ENCODE measurements at regions not wholly inside any gene's neighbourhood (a gene's known extent, or its start where the extent isn't known, plus 50 kb on each side); places are given as distances from the start of the nearest gene placed in this dataset.

DNA sequence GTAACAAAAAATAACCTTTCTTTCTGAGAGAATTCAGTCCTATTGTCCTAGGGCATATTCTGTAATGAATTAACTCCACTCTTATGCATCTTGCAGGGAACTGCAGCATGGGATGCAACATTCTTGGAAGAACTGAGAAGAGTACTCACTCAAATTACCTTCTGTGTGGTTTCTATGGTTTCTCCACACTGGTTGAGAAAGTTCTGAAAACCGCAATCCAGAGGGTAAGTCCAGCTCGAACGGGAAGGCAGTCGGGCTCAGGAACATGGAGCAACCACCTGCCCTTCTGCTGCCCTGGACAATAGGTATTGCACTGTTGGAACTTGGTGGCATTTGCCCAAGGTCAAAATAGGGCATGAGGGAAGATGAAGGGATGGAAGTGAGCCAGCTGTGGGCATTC, 59.6 kb upstream of the CDK13 start:
- no peak for ATAC-seq

DNA sequence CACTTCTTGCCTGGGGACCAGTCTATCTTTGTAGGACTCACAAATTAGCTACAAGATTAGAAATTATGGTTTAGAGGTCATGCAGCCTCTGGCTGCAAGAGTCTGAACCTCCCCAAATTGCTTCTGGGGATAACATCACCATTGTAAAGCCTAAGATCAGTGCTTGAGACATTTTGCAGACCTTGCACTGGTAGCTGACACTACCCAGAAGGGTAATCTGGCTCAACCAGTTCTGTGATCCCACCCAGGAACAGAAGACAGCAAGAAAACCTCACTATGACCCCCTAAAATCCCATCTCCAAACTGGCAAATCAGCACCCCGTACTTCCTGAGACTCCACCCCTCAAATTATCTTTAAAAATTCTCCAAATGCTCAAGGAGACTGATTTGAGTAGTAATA, 58.2 kb upstream of the CDK13 start:
- no peak for ATAC-seq

DNA sequence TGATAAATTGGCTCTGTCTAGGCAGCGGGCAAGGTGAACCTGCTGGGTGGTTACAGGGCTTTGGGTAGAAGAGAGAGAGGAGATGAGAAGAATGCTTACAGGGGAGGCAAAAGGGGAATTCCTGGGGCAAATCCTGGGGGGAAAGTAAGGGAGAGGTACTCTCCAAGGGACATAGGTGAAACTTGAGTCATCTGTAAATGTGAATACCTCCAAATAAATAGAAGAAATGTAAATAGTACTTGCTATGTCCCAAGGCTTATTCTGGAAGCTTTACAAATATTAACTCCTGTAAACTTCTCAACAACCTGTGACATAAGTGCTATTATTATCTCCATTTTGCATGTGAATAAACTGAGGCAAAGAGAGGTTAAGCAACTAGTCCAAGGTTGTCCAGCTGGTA, 57.7 kb upstream of the CDK13 start:
- ATAC-seq: no peak

DNA sequence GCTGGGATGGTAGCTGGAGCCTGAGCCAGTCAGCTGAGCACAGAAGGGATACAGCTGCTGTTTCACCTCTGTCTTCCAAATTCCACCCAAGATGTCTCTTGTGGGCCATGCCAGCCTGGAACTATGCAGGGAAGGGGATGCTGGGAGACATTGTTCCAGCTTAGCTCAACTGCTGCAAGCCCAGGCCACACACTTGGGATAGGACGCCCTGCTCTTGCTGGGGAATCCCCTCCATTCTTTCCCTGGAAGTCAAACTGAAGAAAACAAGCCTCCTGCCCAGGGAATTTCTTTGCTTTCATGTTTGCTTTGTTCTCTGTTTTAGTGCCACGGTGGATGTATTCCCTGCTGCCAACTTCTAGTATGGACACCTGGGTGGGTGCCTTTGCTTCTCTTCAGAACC, 55.2 kb upstream of the CDK13 start:
- ATAC-seq: no peak

DNA sequence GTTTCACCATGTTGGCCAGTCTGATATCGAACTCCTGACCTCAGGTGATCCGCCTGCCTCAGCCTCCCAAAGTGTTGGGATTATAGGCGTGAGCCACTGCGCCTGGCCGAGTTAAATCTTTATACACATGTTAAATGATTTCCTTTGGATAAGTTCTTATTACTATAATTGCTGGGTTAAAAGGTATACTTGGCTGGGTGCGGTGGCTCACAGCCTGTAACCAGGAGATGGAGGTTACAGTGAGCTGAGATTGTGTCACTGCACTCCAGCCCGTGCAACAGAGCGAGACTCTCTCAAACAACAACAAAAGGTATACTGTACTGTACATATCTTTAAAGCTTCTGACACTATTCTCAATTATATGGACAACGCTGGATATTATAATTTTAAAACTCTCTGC, 53.2 kb upstream of the CDK13 start:
- ATAC-seq: no peak

DNA sequence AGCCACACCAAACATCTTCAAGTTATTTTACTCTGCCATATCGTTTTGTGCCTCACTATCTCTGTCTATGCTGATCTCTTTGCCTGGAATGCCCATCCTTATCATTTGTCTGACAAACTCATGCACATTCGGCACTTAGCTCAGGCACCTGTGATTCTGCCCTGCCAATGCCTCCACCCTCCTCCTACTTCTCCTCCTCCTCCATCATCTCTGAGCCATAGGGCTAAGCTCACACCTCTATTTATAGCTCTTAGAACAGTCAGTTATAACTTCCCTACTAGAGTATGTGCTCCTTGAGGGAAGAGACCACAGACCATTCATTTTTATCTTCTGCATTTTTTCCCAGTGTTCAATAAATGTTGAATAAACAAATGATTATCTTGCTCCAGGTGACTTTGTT, 51.2 kb upstream of the CDK13 start:
- no peak for ATAC-seq

All from esophagus mucosa (tissue), 1 donor.